BE2C (cell line): ENCODE measurements at regions not wholly inside any gene's neighbourhood (a gene's known extent, or its start where the extent isn't known, plus 50 kb on each side); places are given as distances from the start of the nearest gene placed in this dataset.

Experiments used
- DNase-seq: peaks from one replicate; pipeline ENCODE4 v3.0.0-alpha.2; 2020
- H3K27me3 ChIP-seq: fragments of 250-450 bp; sonication (Bioruptor Pico); 2 replicates; pipeline ENCODE4 v1.5.1; 2020; ENCODE audit warnings: mild to moderate bottlenecking
- H3K36me3 ChIP-seq: fragments of 250-450 bp; sonication (Bioruptor Pico); 2 replicates; pipeline ENCODE4 v1.5.1; 2020; ENCODE audit warnings: mild to moderate bottlenecking
- H3K4me1 ChIP-seq: fragments of 250-450 bp; sonication (Bioruptor Pico); 2 replicates; pipeline ENCODE4 v1.5.1; 2020
- H3K4me3 ChIP-seq: 2 replicates; pipeline ENCODE4 v1.5.1; 2011; ENCODE audit warnings: low read depth, low read length
- H3K9me3 ChIP-seq: fragments of 250-450 bp; sonication (Bioruptor Pico); 2 replicates; pipeline ENCODE4 v1.5.1; 2020
- CTCF ChIP-seq: IDR thresholded peaks from 2 replicates; pipeline ENCODE4 v1.5.1; 2012; ENCODE audit warnings: mild to moderate bottlenecking, low read depth, low read length

DNA sequence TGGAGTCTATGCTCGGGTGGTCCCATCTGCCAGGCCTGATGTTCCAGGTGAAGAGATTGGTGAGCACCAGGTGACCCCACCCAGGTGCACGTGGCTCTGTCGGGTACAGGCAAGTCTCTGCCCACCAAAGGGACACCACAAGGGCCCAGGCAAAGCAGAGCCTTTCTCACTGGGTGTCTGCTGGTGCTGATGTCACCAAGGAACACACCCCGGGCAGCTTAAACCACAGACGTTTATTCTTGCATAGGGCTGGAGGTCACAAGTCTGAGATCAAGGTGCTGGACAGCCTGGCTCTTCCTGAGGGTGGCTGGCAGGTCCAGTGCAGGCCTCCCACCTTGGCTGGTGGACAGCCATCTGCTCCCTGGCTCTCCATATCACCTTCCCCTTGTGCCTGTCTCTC lies 100.7 kb upstream of the CD93 start:
- TF ChIP-seq CTCF, result no peak
- H3K9me3 ChIP-seq, result peaks cover 4% of the 10 kb centered on the region; the same call in 1 of the 2 replicates
- DNase-seq, result no peak
- no peaks in the 10 kb centered on the region for H3K36me3 ChIP-seq
- H3K4me3 ChIP-seq, result no peak overlapping the region
- H3K4me1 ChIP-seq, result no peaks in the 10 kb centered on the region
- H3K27me3 ChIP-seq, result no peaks in the 10 kb centered on the region

GRCh38 chr20:23180451-23180921 lies 94.4 kb upstream of the CD93 start:
- Histone ChIP-seq H3K4me3 (no peak overlapping the region), H3K36me3 (no peaks in the 10 kb centered on the region), H3K27me3 (no peaks in the 10 kb centered on the region), H3K4me1 (no peaks in the 10 kb centered on the region), H3K9me3 (no peaks in the 10 kb centered on the region)
- DNase-seq, result no peak
- no peak for TF ChIP-seq CTCF

DNA sequence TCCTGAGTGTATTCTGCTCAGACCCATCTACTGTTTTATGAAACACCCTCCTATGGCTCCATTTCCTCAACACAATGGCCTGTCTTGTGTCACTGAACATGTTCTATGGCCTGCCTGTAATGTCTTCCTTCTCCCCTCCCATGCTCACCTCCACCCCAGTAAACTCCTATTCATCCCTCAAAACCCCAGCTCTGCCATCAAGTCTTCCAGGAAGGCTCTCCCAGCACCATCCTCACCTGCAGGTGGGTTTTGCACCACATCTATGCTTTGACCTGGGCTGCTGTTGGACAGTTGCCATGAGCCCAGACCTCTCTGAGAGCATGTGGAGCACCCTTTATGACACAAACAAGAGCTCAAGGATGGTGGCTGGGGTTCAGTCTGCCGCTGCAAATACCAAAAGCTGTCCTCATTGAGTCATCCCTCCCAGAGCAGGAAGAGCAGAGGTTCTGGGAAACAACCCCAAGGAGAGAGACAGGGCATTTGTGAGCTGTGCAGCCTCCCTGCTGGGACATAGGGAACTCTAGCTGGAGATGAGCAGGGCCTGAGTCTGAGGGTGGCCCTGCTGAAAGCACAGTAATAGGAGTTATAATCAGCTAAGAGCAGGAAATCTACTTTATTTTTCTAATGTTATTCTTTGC lies 93.8 kb upstream of the CD93 start:
- H3K27me3 ChIP-seq, result no peaks in the 10 kb centered on the region
- no peak for DNase-seq
- H3K9me3 ChIP-seq, result no peaks in the 10 kb centered on the region
- H3K36me3 ChIP-seq, result no peaks in the 10 kb centered on the region
- no peaks in the 10 kb centered on the region for H3K4me1 ChIP-seq
- TF ChIP-seq CTCF, result no peak
- no peak overlapping the region for H3K4me3 ChIP-seq

DNA sequence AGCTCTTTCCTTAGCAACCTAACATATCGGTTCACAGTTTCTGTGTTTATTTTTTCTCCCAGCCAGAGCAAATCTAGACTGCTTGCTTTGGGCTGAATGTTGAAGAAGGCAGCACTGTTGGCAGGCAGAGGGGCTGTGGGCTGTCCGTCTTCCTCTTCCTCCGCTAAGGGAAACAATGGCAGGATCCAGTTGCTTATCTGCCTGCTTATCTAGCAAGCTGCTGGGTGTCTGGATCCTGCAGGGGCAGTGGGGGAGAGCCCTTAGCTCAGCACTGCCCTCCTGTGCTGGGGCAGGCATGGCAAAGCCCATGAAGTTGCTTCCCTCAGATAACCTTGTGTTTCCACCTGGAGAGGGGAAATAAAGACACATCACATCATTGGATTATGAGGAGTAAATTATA lies 92.7 kb upstream of the CD93 start:
- no peak for TF ChIP-seq CTCF
- H3K4me3 ChIP-seq, result no peak overlapping the region
- H3K36me3 ChIP-seq, result no peaks in the 10 kb centered on the region
- H3K9me3 ChIP-seq, result no peaks in the 10 kb centered on the region
- no peaks in the 10 kb centered on the region for H3K4me1 ChIP-seq
- DNase-seq, result no peak
- H3K27me3 ChIP-seq, result no peaks in the 10 kb centered on the region

- DNase-seq, result no peak
- H3K27me3 ChIP-seq, result no peaks in the 10 kb centered on the region
- no peaks in the 10 kb centered on the region for H3K9me3 ChIP-seq
- no peak overlapping the region for H3K4me3 ChIP-seq
- no peaks in the 10 kb centered on the region for H3K4me1 ChIP-seq
- TF ChIP-seq CTCF, result no peak
- no peaks in the 10 kb centered on the region for H3K36me3 ChIP-seq
These were observed 88.7 kb upstream of the CD93 start for GRCh38 chr20:23174821-23175220.

DNA sequence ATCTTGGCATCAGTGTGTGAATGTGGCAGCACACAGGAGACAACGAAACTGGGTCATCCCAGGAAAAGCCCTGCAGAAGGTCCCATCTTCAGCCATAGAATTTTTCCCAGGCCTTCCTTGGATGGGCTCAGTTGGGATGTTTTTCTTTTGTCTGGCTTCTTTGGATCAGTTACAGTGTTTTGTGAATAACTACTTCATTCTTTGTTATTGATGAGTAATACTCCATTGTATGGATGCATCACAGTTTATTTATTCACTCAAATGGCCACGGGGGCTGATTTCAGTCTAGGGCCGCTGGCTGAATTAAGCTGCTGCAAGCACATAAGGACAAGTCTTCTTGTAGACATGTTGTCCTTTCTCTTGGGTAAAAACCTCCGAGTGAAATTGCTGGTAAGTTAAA lies 81.3 kb upstream of the CD93 start:
- no peak for DNase-seq
- Histone ChIP-seq H3K9me3 (no peaks in the 10 kb centered on the region), H3K4me1 (no peaks in the 10 kb centered on the region), H3K36me3 (no peaks in the 10 kb centered on the region), H3K27me3 (no peaks in the 10 kb centered on the region), H3K4me3 (no peak overlapping the region)
- TF ChIP-seq CTCF, result no peak
